ENCODE measurements at regions not wholly inside any gene's neighbourhood (a gene's known extent, or its start where the extent isn't known, plus 50 kb on each side); places are given as distances from the start of the nearest gene placed in this dataset.
"Not testable (repeated sequence)": the region's sequence is repeated elsewhere in the genome, so short reads cannot be mapped to it uniquely, and the experiment has no call there.

DNA sequence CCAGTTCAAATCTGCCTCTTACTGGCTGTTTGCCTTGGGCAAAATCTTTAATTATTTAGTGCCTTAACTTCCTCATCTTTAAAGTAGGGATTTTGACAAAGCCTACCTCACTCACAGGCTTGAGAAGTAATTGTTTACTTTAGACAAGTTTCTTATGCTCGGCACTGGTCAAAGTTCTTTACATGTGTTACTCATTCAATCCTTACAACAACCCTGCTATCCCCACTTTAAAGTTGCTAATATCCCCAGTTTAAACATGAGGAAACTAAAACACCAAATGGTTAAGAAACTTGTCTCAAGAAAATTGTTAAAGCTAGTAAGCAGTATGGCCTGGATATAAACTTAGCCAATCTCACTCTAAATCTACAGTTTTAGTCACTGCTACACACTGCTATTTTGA lies 204.0 kb upstream of the AVPR1A start:
- Histone ChIP-seq H3K27ac (no peak overlapping the region), H3K4me3 (no peak overlapping the region)
- DNase-seq (ENCODE audit: low spot score), result no peak
- TF ChIP-seq, protein P1, sequence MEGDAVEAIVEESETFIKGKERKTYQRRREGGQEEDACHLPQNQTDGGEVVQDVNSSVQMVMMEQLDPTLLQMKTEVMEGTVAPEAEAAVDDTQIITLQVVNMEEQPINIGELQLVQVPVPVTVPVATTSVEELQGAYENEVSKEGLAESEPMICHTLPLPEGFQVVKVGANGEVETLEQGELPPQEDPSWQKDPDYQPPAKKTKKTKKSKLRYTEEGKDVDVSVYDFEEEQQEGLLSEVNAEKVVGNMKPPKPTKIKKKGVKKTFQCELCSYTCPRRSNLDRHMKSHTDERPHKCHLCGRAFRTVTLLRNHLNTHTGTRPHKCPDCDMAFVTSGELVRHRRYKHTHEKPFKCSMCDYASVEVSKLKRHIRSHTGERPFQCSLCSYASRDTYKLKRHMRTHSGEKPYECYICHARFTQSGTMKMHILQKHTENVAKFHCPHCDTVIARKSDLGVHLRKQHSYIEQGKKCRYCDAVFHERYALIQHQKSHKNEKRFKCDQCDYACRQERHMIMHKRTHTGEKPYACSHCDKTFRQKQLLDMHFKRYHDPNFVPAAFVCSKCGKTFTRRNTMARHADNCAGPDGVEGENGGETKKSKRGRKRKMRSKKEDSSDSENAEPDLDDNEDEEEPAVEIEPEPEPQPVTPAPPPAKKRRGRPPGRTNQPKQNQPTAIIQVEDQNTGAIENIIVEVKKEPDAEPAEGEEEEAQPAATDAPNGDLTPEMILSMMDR (IDR thresholded peaks at IDR 0.05), result no peak

DNA sequence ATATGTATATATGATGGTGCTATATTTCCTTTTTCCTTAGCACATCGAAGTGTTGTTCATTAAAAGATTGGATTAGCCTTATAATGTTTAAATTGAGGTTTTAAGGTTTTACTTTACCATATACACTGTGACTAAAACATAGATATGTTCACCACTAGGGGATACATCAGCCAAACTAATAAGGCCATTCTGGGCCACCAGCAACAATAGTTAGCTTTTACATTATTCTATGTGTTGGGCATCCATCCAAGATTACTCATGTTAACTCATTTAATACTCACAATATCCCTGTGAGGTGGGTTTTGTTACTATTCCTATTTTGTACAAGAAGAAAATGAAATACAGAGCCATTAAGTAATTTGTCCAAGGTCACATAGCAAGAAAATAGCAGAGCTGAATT lies 202.6 kb upstream of the AVPR1A start:
- no peak for DNase-seq (ENCODE audit: low spot score)
- no peak overlapping the region for H3K4me3 ChIP-seq
- H3K27ac ChIP-seq, result no peak overlapping the region
- TF ChIP-seq, protein P1 (IDR thresholded peaks at IDR 0.05), result no peak

DNA sequence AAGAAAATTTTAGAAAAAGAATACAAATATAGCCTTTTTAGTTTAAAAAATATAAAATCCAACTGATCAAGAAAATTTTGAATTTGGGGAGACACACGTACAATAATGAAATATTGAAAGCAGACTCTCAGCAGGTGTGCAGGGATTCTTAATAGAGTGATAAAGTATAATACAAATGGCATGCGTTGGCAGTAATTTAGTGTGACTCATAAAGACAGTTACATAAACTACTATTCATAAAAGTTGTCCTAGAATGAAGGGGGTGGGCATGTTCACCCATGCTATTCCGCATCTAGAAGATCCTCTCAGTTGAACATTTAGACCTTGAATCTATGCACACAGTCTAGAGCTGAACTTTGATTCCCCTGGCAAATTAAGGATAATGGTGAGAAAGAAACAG lies 200.4 kb upstream of the AVPR1A start:
- Histone ChIP-seq H3K4me3 (no peak overlapping the region), H3K27ac (no peak overlapping the region)
- DNase-seq (ENCODE audit: low spot score), result no peak
- TF ChIP-seq, protein P1 (IDR thresholded peaks at IDR 0.05), result no peak

DNA sequence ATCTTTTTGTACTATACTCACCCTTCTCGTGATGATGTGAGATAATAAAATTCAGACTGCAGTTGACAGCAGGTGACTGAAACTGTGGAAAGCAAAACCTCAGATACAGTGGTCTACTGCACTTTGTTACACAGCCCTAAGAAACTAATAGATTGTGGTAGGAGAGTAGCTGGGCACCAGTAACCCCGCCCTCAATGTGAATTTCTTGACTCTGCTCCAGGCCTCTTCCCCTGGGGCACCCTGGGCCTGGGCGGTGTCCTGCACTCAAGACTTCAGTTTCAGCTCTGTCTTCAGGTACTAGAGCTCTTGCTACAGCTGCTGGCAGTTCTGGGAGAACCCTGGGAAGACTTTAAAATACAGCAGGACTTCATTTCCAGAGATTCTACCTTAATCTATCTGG lies 197.6 kb upstream of the AVPR1A start:
- Histone ChIP-seq H3K27ac (no peak overlapping the region), H3K4me3 (no peak overlapping the region)
- no peak for DNase-seq (ENCODE audit: low spot score)
- TF ChIP-seq, protein P1 (IDR thresholded peaks at IDR 0.05), result no peak

DNA sequence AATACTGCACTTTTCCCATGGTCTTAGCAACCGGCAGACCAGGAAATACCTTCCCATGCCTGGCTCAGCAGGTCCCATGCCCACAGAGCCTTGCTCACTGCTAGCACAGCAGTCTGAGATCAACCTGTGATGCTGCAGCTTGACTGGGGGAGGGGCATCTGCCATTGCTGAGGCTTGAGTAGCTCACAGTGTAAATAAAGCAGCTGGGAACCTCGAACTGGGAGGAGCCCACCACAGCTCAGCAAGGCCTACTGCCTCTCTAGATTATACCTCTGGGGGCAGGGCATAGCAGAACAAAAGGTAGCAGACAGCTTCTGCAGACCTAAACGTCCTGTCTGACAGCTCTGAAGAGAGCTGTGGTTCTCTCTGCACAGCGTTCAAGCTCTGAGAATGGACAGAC lies 186.2 kb upstream of the AVPR1A start:
- not testable (repeated sequence) for H3K4me3 ChIP-seq; H3K27ac ChIP-seq; DNase-seq (ENCODE audit: low spot score)

DNA sequence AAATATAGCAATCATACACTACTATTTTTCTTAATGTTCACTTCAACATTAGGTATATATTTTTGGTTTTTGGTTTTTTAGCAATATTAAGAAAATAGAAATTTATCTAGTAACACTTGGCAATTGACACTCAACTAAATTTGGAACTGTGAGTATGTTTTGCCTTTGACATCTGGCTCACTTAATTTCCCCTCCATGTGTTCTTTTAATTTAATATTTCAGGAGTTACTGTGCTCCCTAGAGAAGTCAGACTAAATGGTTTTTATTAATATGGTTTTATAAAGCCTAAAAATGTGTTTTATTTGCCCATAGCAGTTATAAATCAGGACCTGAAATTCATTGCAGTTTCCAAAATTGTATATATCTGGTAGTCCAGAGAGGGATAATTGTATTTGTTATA lies 175.3 kb upstream of the AVPR1A start:
- DNase-seq (ENCODE audit: low spot score), result no peak
- TF ChIP-seq, protein P1 (IDR thresholded peaks at IDR 0.05), result no peak
- H3K4me3 ChIP-seq, result no peak overlapping the region

DNA sequence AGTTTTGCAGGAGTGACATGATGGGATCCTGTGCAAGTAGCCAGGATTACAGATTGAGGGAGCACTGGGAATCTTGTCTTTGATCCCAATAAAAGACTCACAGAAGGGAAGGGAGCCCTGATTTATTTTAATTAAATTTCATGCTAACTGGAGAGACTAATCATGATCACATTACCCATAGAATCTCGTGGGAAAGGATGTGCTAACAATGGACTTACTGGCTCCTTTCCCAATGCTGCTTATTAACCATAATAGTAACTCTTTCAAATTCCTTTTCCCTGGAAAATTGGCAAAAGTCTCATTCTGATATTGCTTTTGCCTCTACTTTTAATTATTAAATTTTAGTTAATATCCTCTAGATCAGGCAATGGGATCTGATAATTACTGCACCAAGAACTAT lies 174.8 kb upstream of the AVPR1A start:
- H3K27ac ChIP-seq, result no peak overlapping the region
- H3K4me3 ChIP-seq, result no peak overlapping the region

More for the DNA sequence above, 175.3 kb upstream of the AVPR1A start:
- no peak overlapping the region for H3K27ac ChIP-seq

More for the DNA sequence above, 174.8 kb upstream of the AVPR1A start:
- no peak for DNase-seq (ENCODE audit: low spot score)
- TF ChIP-seq, protein P1 (IDR thresholded peaks at IDR 0.05), result no peak
